ENCODE measurements at regions not wholly inside any gene's neighbourhood (a gene's known extent, or its start where the extent isn't known, plus 50 kb on each side); places are given as distances from the start of the nearest gene placed in this dataset.

DNA sequence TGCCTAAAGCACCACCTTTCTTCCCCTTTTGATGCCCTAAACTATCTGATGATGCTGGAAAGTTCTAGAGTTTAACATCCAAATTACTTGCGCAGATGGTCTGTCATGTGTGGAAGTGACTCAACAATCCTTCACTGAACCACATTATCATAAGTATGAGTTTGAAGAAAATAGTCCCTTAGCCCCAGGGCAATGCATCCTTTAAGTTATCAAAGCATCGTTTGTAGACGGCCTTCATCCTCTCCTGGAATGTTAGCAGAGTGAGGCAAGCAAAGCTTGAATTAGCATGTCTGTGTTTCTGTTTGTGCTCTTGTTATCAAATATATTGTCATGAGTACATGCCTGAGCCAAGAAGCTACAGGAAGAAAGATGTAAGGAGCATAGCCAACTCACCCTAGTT, 570.9 kb downstream of the MID1IP1 start:
- no peaks in the 10 kb centered on the region for H3K9me3 ChIP-seq
- TF ChIP-seq POLR2AphosphoS5 (IDR thresholded peaks at IDR 0.05): no peak
- no peak for TF ChIP-seq POLR2A (IDR thresholded peaks at IDR 0.05)
- no peak for TF ChIP-seq EP300 (IDR thresholded peaks at IDR 0.05; ENCODE audit: low read depth)
- TF ChIP-seq, protein P1, sequence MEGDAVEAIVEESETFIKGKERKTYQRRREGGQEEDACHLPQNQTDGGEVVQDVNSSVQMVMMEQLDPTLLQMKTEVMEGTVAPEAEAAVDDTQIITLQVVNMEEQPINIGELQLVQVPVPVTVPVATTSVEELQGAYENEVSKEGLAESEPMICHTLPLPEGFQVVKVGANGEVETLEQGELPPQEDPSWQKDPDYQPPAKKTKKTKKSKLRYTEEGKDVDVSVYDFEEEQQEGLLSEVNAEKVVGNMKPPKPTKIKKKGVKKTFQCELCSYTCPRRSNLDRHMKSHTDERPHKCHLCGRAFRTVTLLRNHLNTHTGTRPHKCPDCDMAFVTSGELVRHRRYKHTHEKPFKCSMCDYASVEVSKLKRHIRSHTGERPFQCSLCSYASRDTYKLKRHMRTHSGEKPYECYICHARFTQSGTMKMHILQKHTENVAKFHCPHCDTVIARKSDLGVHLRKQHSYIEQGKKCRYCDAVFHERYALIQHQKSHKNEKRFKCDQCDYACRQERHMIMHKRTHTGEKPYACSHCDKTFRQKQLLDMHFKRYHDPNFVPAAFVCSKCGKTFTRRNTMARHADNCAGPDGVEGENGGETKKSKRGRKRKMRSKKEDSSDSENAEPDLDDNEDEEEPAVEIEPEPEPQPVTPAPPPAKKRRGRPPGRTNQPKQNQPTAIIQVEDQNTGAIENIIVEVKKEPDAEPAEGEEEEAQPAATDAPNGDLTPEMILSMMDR (IDR thresholded peaks at IDR 0.05): no peak
- no peak overlapping the region for H3K4me3 ChIP-seq
- in situ Hi-C loops (cut with MboI; ENCODE audit: low pct_ligation_motif_present in 1 of 4, low pct_unique_long_range_greater_than_20kb in 1 of 4, low sequenced_read_pairs in 3 of 4): no loop called here
- no peaks in the 10 kb centered on the region for H3K27me3 ChIP-seq
- intact Hi-C loops (cut with DNase I; ENCODE audit: low total_unique reads): no loop called here
- H3K27ac ChIP-seq: no peak overlapping the region
- H3K4me1 ChIP-seq: no peaks in the 10 kb centered on the region
- H3K36me3 ChIP-seq: no peaks in the 10 kb centered on the region
- 96% methylated on average over 3 of the region's 3 CpGs; no CpG with 5 or more reads in 1 of the 2 donors for WGBS, 2 donors (ENCODE audit: low coverage in 1 of 2)
- DNase-seq: no peak

DNA sequence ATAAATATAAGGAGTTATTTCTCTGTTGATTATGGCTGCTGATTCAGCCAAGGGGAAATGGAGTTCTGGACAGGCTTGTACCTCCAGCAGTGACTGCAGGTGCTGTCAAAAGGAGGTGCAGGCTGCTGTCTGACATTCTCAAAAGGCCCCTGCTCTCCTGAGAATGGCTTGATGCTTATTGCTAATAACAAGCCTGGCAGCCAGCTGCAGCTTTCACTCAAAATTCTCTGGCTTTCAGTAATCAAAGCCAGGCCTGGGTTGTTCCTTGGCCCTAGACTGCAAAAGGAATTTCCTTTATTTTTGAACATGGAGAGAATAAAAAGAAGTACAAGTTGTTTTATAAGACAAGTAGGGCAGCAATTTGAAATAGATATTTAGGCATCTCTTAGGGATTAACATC, 575.9 kb downstream of the MID1IP1 start:
- no peaks in the 10 kb centered on the region for H3K27me3 ChIP-seq
- H3K4me3 ChIP-seq: no peak overlapping the region
- H3K27ac ChIP-seq: no peak overlapping the region
- in situ Hi-C loops (cut with MboI; ENCODE audit: low pct_ligation_motif_present in 1 of 4, low pct_unique_long_range_greater_than_20kb in 1 of 4, low sequenced_read_pairs in 3 of 4) (no loop called here), intact Hi-C loops (cut with DNase I; ENCODE audit: low total_unique reads) (no loop called here)
- DNase-seq: no peak
- H3K9me3 ChIP-seq: no peaks in the 10 kb centered on the region
- no peaks in the 10 kb centered on the region for H3K4me1 ChIP-seq
- H3K36me3 ChIP-seq: no peaks in the 10 kb centered on the region
- no peak for TF ChIP-seq EP300 (IDR thresholded peaks at IDR 0.05; ENCODE audit: low read depth)
- TF ChIP-seq, protein P1 (IDR thresholded peaks at IDR 0.05): no peak
- no peak for TF ChIP-seq POLR2A (IDR thresholded peaks at IDR 0.05)
- no peak for TF ChIP-seq POLR2AphosphoS5 (IDR thresholded peaks at IDR 0.05)

DNA sequence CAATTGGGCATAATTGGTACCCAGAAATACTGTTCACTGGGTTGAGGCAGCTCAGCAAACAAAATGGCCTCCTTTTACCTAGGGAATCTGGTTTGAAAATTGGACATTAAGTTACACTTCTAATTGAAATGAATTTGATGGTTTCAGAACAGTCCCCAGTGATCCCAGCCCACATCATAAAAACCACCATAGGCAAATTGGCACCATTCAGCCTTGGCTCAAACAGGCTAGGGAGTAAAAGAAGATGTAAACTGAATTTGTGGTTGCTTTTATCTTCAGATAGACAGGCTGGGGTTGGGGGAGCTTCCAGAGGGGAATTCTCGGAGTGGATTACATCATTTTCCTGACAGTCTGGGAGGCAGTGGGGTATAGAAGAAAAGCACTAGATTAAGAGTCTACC, 576.5 kb downstream of the MID1IP1 start:
- H3K9me3 ChIP-seq: no peaks in the 10 kb centered on the region
- WGBS, 2 donors (ENCODE audit: low coverage in 1 of 2): 58% methylated on average over 1 of the region's 1 CpG; no CpG with 5 or more reads in 1 of the 2 donors
- no peak for DNase-seq
- no peak overlapping the region for H3K27ac ChIP-seq
- no peaks in the 10 kb centered on the region for H3K36me3 ChIP-seq
- H3K4me1 ChIP-seq: no peaks in the 10 kb centered on the region
- intact Hi-C loops (cut with DNase I; ENCODE audit: low total_unique reads): no loop called here
- H3K4me3 ChIP-seq: no peak overlapping the region
- TF ChIP-seq POLR2A (IDR thresholded peaks at IDR 0.05): no peak
- TF ChIP-seq POLR2AphosphoS5 (IDR thresholded peaks at IDR 0.05): no peak
- TF ChIP-seq, protein P1 (IDR thresholded peaks at IDR 0.05): no peak
- in situ Hi-C loops (cut with MboI; ENCODE audit: low pct_ligation_motif_present in 1 of 4, low pct_unique_long_range_greater_than_20kb in 1 of 4, low sequenced_read_pairs in 3 of 4): no loop called here
- H3K27me3 ChIP-seq: no peaks in the 10 kb centered on the region

DNA sequence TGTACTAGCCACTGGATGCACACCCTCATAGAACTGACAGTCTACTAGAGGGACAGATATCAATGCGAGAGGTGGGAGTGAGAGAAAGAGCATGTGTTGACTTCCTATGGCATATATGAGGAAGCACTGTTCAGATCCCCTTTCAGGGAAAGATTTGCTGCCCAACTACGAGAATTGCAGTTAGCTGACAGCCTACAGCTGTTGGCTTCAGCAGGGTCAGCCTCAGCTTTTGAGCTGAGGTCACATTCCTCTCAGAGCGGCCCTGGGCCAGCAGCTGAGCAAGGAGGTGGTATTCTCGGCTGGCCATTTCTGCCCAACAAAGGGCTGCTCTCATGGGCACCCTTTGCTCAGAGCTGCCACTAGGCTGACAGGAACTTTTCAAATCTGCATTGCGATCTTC, 580.2 kb downstream of the MID1IP1 start:
- 77% methylated on average over 5 of the region's 5 CpGs; no CpG with 5 or more reads in 1 of the 2 donors for WGBS, 2 donors (ENCODE audit: low coverage in 1 of 2)
- Histone ChIP-seq H3K27me3 (no peaks in the 10 kb centered on the region), H3K9me3 (no peaks in the 10 kb centered on the region), H3K36me3 (no peaks in the 10 kb centered on the region), H3K27ac (no peak overlapping the region), H3K4me1 (no peaks in the 10 kb centered on the region), H3K4me3 (no peak overlapping the region)
- TF ChIP-seq POLR2AphosphoS5 (IDR thresholded peaks at IDR 0.05) (no peak), POLR2A (IDR thresholded peaks at IDR 0.05) (no peak), EP300 (IDR thresholded peaks at IDR 0.05; ENCODE audit: low read depth) (no peak)
- TF ChIP-seq, protein P1 (IDR thresholded peaks at IDR 0.05): no peak
- intact Hi-C loops (cut with DNase I; ENCODE audit: low total_unique reads): no loop called here
- no peak for DNase-seq
- in situ Hi-C loops (cut with MboI; ENCODE audit: low pct_ligation_motif_present in 1 of 4, low pct_unique_long_range_greater_than_20kb in 1 of 4, low sequenced_read_pairs in 3 of 4): no loop called here

Measured in transverse colon (tissue), 4 donors.